IMR-90 (cell line): ENCODE measurements at regions not wholly inside any gene's neighbourhood (a gene's known extent, or its start where the extent isn't known, plus 50 kb on each side); places are given as distances from the start of the nearest gene placed in this dataset.

Source experiments
- ATAC-seq: fragments of 200-7000 bp; cut with Tn5 transposase; 2 replicates; pipeline ENCODE4 v1.9.1; 2020; ENCODE audit warnings: low read depth, mild to moderate bottlenecking, moderate library complexity
- BruUV-seq: library from RNA; stranded (reverse); fragments of 400-500 nt; replicated peaks from 2 replicates; lab custom pipeline; 2021; lab: Mats Ljungman, UMichigan
- CTCF ChIA-PET: fragments of 300-600 bp; formaldehyde crosslinking; extraction: SDS; loops from one replicate; lab custom pipeline; 2021; ENCODE audit warnings: antibody characterized with exemption; lab: Yijun Ruan, JAX
- POLR2A ChIA-PET: fragments of 300-600 bp; sonication (Branson Sonifier 250); formaldehyde crosslinking; loops from one replicate; lab custom pipeline; 2022; ENCODE audit warnings: antibody characterized with exemption; ENCODE audit not compliant: unreplicated experiment; lab: Charles Lee
- DNase-seq: peaks from one replicate; pipeline ENCODE4 v3.0.0; 2013
- H2AFZ ChIP-seq: replicated peaks from 2 replicates; pipeline ENCODE3; 2013; ENCODE audit warnings: low read length, mild to moderate bottlenecking; ENCODE audit not compliant: poor library complexity
- H2AK5ac ChIP-seq: 2 replicates; pipeline ENCODE4 v1.6.1; 2013; ENCODE audit warnings: low read depth, low read length, inconsistent platforms
- H2AK9ac ChIP-seq: replicated peaks from 2 replicates; pipeline ENCODE3; 2013; ENCODE audit warnings: mild to moderate bottlenecking, low read depth, low read length, moderate library complexity; ENCODE audit not compliant: poor library complexity
- H2BK120ac ChIP-seq: 2 replicates; pipeline ENCODE4 v1.6.1; 2013; ENCODE audit warnings: low read depth, low read length, inconsistent platforms
- H2BK15ac ChIP-seq: 3 replicates; pipeline ENCODE4 v1.6.1; 2013; ENCODE audit warnings: low read depth, low read length, inconsistent platforms
- H2BK20ac ChIP-seq: 2 replicates; pipeline ENCODE4 v1.6.1; 2013; ENCODE audit warnings: low read depth, mild to moderate bottlenecking, inconsistent platforms, low read length, moderate library complexity
- H2BK5ac ChIP-seq: 2 replicates; pipeline ENCODE4 v1.6.1; 2013; ENCODE audit warnings: mild to moderate bottlenecking, low read depth, low read length, inconsistent platforms; ENCODE audit not compliant: poor library complexity, severe bottlenecking
- H3K14ac ChIP-seq: replicated peaks from 2 replicates; pipeline ENCODE4 v1.6.1; 2013; ENCODE audit warnings: low read depth, low read length, inconsistent platforms
- H3K18ac ChIP-seq: 2 replicates; pipeline ENCODE4 v1.6.1; 2013; ENCODE audit warnings: low read depth, low read length, control low read depth
- H3K23ac ChIP-seq: 2 replicates; pipeline ENCODE4 v1.6.1; 2013; ENCODE audit warnings: low read depth, low read length, inconsistent platforms
- H3K27ac ChIP-seq: 2 replicates; pipeline ENCODE4 v1.5.1; 2013; ENCODE audit warnings: mild to moderate bottlenecking, control low read depth, low read length; ENCODE audit not compliant: insufficient read depth
- H3K27me3 ChIP-seq: 2 replicates; pipeline ENCODE4 v1.6.1; 2013; ENCODE audit warnings: low read length; ENCODE audit not compliant: control insufficient read depth, insufficient read depth
- H3K36me3 ChIP-seq: 2 replicates; pipeline ENCODE4 v1.6.1; 2013; ENCODE audit warnings: low read length, mixed read lengths; ENCODE audit not compliant: control insufficient read depth, insufficient read depth
- H3K4ac ChIP-seq: 2 replicates; pipeline ENCODE4 v1.6.1; 2013; ENCODE audit warnings: low read depth, low read length, inconsistent platforms
- H3K4me1 ChIP-seq: 2 replicates; pipeline ENCODE4 v1.6.1; 2013; ENCODE audit warnings: low read length, mixed read lengths; ENCODE audit not compliant: control insufficient read depth, insufficient read depth
- H3K4me2 ChIP-seq: 2 replicates; pipeline ENCODE4 v1.6.1; 2013; ENCODE audit warnings: low read depth, mild to moderate bottlenecking, control low read depth, low read length, moderate library complexity
- H3K4me3 ChIP-seq: 2 replicates; pipeline ENCODE4 v1.5.1; 2013; ENCODE audit warnings: low read depth, mild to moderate bottlenecking, control low read depth, low read length, moderate library complexity; ENCODE audit not compliant: insufficient read depth
- H3K56ac ChIP-seq: 2 replicates; pipeline ENCODE4 v1.6.1; 2013; ENCODE audit warnings: low read length, inconsistent platforms; ENCODE audit not compliant: insufficient read depth; ENCODE audit errors: extremely low read depth
- H3K79me1 ChIP-seq, 2 experiments: 2 replicates each; pipeline ENCODE4 v1.6.1; 2013; ENCODE audit warnings: low read length in 2 of 2, inconsistent platforms in 1 of 2, low read depth in 1 of 2
- H3K9ac ChIP-seq: 2 replicates; pipeline ENCODE4 v1.6.1; 2013; ENCODE audit warnings: low read depth, low read length, control low read depth
- H3K9me1 ChIP-seq: 2 replicates; pipeline ENCODE4 v1.6.1; 2013; ENCODE audit warnings: low read length, inconsistent platforms; ENCODE audit not compliant: insufficient read depth
- H3K9me3 ChIP-seq: 2 replicates; pipeline ENCODE4 v1.6.1; 2013; ENCODE audit warnings: low read length; ENCODE audit not compliant: control insufficient read depth, insufficient read depth
- H4K20me1 ChIP-seq: 2 replicates; pipeline ENCODE4 v1.6.1; 2013; ENCODE audit warnings: low read length, inconsistent platforms; ENCODE audit not compliant: insufficient read depth
- H4K5ac ChIP-seq: 2 replicates; pipeline ENCODE4 v1.6.1; 2013; ENCODE audit warnings: mild to moderate bottlenecking, low read depth, low read length, control low read depth
- H4K8ac ChIP-seq, 2 experiments: 2 replicates each; pipeline ENCODE4 v1.6.1; 2013; ENCODE audit warnings: low read depth in 2 of 2, low read length in 2 of 2, control low read depth in 1 of 2, inconsistent platforms in 1 of 2
- H4K91ac ChIP-seq: 2 replicates; pipeline ENCODE4 v1.6.1; 2013; ENCODE audit warnings: low read depth, low read length, inconsistent platforms; ENCODE audit not compliant: insufficient read depth
- BHLHE40 ChIP-seq: fragments of 150-350 bp; IDR thresholded peaks from 2 replicates; pipeline ENCODE4 v1.6.1; 2016; ENCODE audit warnings: mild to moderate bottlenecking, low read depth, low read length
- CEBPB ChIP-seq: IDR thresholded peaks from 2 replicates; pipeline ENCODE4 v1.6.1; 2012; ENCODE audit warnings: low read depth, low read length, improper control_type of control experiment
- CHD1 ChIP-seq: IDR thresholded peaks from 2 replicates; pipeline ENCODE4 v1.6.1; 2012; ENCODE audit warnings: low read depth, low read length, improper control_type of control experiment
- CTCF ChIP-seq: conservative IDR thresholded peaks from 2 replicates; pipeline ENCODE4 v1.5.1; 2012; ENCODE audit warnings: mild to moderate bottlenecking, low read depth, low read length, improper control_type of control experiment
- ELK1 ChIP-seq: fragments of 150-350 bp; IDR thresholded peaks from 2 replicates; pipeline ENCODE4 v1.6.1; 2016; ENCODE audit warnings: low read depth, mild to moderate bottlenecking, low read length, moderate library complexity, borderline replicate concordance
- FOS ChIP-seq: fragments of 150-350 bp; IDR thresholded peaks from 2 replicates; pipeline ENCODE4 v1.6.1; 2016; ENCODE audit warnings: low read depth, low read length
- MAFK ChIP-seq: IDR thresholded peaks from 2 replicates; pipeline ENCODE4 v1.6.1; 2012; ENCODE audit warnings: low read depth, low read length, improper control_type of control experiment
- MAZ ChIP-seq: IDR thresholded peaks from 2 replicates; pipeline ENCODE4 v1.6.1; 2012; ENCODE audit warnings: low read depth, mild to moderate bottlenecking, low read length, improper control_type of control experiment, moderate library complexity, borderline replicate concordance
- MXI1 ChIP-seq: IDR thresholded peaks from 2 replicates; pipeline ENCODE4 v1.6.1; 2012; ENCODE audit warnings: low read depth, mild to moderate bottlenecking, low read length, moderate library complexity, borderline replicate concordance
- NFE2L2 ChIP-seq: fragments of 150-350 bp; IDR thresholded peaks from 2 replicates; pipeline ENCODE4 v1.6.1; 2016; ENCODE audit warnings: low read depth, mild to moderate bottlenecking, low read length
- POLR2A ChIP-seq: IDR thresholded peaks from 2 replicates; pipeline ENCODE4 v1.6.1; 2012; ENCODE audit warnings: mild to moderate bottlenecking, low read depth, low read length
- RAD21 ChIP-seq: IDR thresholded peaks from 2 replicates; pipeline ENCODE4 v1.6.1; 2012; ENCODE audit warnings: low read length, improper control_type of control experiment
- RCOR1 ChIP-seq: IDR thresholded peaks from 2 replicates; pipeline ENCODE4 v1.6.1; 2012; ENCODE audit warnings: mild to moderate bottlenecking, low read length, improper control_type of control experiment; ENCODE audit not compliant: insufficient replicate concordance
- RFX5 ChIP-seq: IDR thresholded peaks from 2 replicates; pipeline ENCODE4 v1.8.0; 2012; ENCODE audit warnings: low read depth, mild to moderate bottlenecking, low read length, moderate library complexity
- SMC3 ChIP-seq: fragments of 150-350 bp; IDR thresholded peaks from 2 replicates; pipeline ENCODE4 v1.6.1; 2016; ENCODE audit warnings: low read depth, mild to moderate bottlenecking, antibody characterized with exemption, low read length, moderate library complexity
- USF2 ChIP-seq: fragments of 150-350 bp; IDR thresholded peaks from 2 replicates; pipeline ENCODE4 v1.6.1; 2017; ENCODE audit warnings: mild to moderate bottlenecking, antibody characterized with exemption, low read length, low read depth
- WGBS, 2 experiments: methylation state at CpG; one replicate each; pipeline versions ENCODE4 v1.1.5 to v1.1.7; 2013; ENCODE audit warnings: missing lambda C conversion rate in 2 of 2; ENCODE audit not compliant: insufficient read length in 1 of 2; ENCODE audit errors: extremely low coverage in 2 of 2; 5-methylcytosine and 5-hydroxymethylcytosine counted together
- dilution Hi-C: fragments of 300-500 bp; cut with HindIII; formaldehyde crosslinking; loops from one replicate; pipeline ENCODE4 v1.14.3; 2018; ENCODE audit warnings: low sequenced_read_pairs; ENCODE audit not compliant: unreplicated experiment
- in situ Hi-C: fragments of 300-500 bp; cut with MboI; formaldehyde crosslinking; loops from 3 replicates; pipeline ENCODE4 v1.14.3; 2019; ENCODE audit warnings: low sequenced_read_pairs, inconsistent platforms, mixed read lengths
- intact Hi-C: fragments of 100-400 bp; cut with micrococcal nuclease; formaldehyde crosslinking; loops from 2 replicates; pipeline ENCODE4 v1.10.0; 2022

- Histone ChIP-seq H3K56ac (no peak overlapping the region), H3K27me3 (peaks cover 52% of the 10 kb centered on the region), H4K8ac (no peak overlapping the region), H4K20me1 (no peaks in the 10 kb centered on the region), H3K4me2 (no peak overlapping the region), H2BK5ac (no peak overlapping the region), H3K4me3 (no peak overlapping the region), H2BK15ac (no peak overlapping the region), H2BK120ac (no peak overlapping the region), H3K18ac (no peak overlapping the region), H3K79me1 (no peaks in the 10 kb centered on the region), H4K91ac (no peak overlapping the region), H3K27ac (no peak overlapping the region), H3K9me3 (no peaks in the 10 kb centered on the region), H2AK9ac (no peak overlapping the region), H3K14ac (no peak overlapping the region), H3K4me1 (no peaks in the 10 kb centered on the region), H3K4ac (no peak overlapping the region), H3K9me1 (no peaks in the 10 kb centered on the region), H3K23ac (no peak overlapping the region), H3K9ac (no peak overlapping the region), H2AK5ac (no peak overlapping the region), H3K36me3 (no peaks in the 10 kb centered on the region), H2AFZ (no peak overlapping the region), H4K5ac (no peak overlapping the region), H2BK20ac (no peak overlapping the region)
- dilution Hi-C loops = no loop called here
- intact Hi-C loops = no loop called here
- ChIA-PET POLR2A (no interaction called here), CTCF (no interaction called here)
- WGBS, 2 experiments = no CpG with 5 or more reads among the region's 7 CpGs
- no TSS peak for BruUV-seq
- TF ChIP-seq RFX5 = no peak
- TF ChIP-seq RCOR1 = no peak
- TF ChIP-seq BHLHE40 = no peak
- TF ChIP-seq RAD21 = no peak
- TF ChIP-seq ELK1 = no peak
- no peak for TF ChIP-seq MAZ
- no peak for TF ChIP-seq CHD1
- TF ChIP-seq CEBPB = no peak
- no peak for TF ChIP-seq MAFK
- TF ChIP-seq MXI1 = no peak
- TF ChIP-seq SMC3 = no peak
- TF ChIP-seq CTCF = no peak
- no peak for TF ChIP-seq POLR2A
- TF ChIP-seq USF2 = no peak
- TF ChIP-seq NFE2L2 = no peak
- TF ChIP-seq FOS = no peak
- DNase-seq = no peak
- in situ Hi-C loops = no loop called here
- no peak for ATAC-seq
These were observed 76.9 kb downstream of the CD83 start for GRCh38 chr6:14194483-14194882.
